HG03442 (cell line): ENCODE measurements at regions not wholly inside any gene's neighbourhood (a gene's known extent, or its start where the extent isn't known, plus 50 kb on each side); places are given as distances from the start of the nearest gene placed in this dataset.

Experiments used
- ATAC-seq: cut with Tn5 transposase; IDR thresholded peaks from one replicate; pipeline ENCODE4 v1.9.1; 2021; ENCODE audit warnings: mild to moderate bottlenecking, moderate library complexity; ENCODE audit not compliant: unreplicated experiment

GRCh38 chr10:28481968-28482367 lies 51.0 kb upstream of the WAC start:
- ATAC-seq = no peak
